HG02870 (cell line): ENCODE measurements at regions not wholly inside any gene's neighbourhood (a gene's known extent, or its start where the extent isn't known, plus 50 kb on each side); places are given as distances from the start of the nearest gene placed in this dataset.
A peak's percentile ranks its signal among the peaks of the same experiment; 100 is the strongest.
"Not testable (repeated sequence)": the region's sequence is repeated elsewhere in the genome, so short reads cannot be mapped to it uniquely, and the experiment has no call there.

Experiments used
- ATAC-seq: cut with Tn5 transposase; IDR thresholded peaks from one replicate; pipeline ENCODE4 v1.9.1; 2021; ENCODE audit warnings: mild to moderate bottlenecking, moderate library complexity; ENCODE audit not compliant: unreplicated experiment

- ATAC-seq, result no peak
These were observed 129.8 kb downstream of the SEC23A start for GRCh38 chr14:38973083-38973700.

DNA sequence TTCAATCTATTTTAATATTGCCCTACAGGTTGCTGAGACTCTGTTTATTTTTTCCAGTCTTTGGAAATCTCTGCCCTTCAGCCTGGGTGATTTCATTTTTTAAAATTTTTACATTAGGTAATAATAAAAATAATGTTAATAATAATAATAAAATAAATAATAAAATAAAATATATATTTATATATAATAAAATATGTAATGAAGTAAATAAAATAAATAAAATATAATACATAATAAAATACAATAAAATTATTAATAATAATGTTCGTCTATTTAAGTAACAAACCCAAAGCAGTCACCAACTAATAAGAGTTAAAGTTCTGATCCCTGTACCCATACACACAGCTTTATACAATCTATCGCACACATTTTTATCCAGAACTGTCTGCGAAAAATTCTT is 130.5 kb downstream of the SEC23A start:
- no peak for ATAC-seq

GRCh38 chr14:38971258-38971921 is 131.6 kb downstream of the SEC23A start:
- ATAC-seq, result no peak

DNA sequence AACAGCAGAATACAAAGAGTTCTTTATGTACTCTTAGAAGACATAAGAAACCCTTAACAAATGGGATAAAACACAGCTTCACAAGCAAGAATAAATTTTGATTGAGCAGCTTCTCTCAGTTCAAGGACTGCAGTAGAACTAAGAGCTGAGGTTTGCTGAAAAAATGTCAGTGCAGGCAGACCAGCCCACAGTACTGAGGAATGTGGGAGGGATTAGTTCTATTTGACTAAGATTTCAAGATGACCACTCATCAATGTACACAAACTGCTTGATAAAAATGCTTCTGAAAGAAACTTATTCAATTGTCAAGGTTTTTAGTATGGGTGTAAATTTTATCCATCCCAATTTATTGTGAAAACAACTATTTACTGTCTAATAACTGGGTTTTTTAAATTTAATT is 138.4 kb downstream of the SEC23A start:
- no peak for ATAC-seq

DNA sequence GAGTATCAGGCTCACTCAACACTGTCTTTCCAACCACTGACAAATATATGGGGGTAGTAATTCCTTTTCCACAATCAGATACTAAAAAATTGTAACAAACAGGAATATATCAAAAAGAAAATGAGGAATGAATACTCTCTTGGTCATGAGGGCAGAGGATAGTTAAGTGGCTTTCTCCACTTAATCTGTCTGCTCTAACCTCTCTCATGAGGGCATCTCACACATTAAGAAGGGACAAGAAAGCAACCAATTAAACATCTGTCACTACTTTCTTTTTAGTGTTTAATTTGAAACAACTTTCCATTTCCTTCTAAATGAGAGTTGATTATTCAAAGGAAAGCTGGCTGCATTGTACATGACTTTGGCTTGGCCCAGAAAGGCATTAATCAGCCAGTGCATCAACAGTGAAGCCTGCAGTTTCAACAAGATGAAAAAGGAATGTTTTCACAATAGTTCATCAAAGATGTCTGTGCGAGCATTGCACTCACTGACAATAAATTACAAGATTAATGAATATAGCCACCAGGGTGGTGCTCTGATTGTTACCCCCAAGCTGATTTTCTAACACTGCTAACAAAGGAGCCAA is 142.0 kb downstream of the SEC23A start:
- ATAC-seq, result no peak

DNA sequence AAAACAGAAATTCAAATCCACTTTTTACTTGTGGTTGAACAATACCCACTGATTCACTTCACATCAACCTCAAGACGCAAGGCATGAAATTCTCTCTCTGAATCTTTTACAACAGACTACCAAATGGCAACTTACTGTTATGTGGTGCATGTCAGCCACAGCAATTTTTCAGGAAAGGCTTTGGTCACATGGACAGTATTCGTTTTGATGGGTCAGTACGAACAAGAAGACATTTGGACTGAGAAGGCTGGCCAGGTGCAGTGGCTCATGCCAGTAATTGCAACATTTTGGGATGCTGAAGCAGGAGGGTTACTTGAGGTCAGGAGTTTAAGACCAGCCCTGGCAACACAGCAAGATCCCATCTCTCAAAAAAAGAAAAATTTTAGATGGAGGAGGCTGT is 144.0 kb downstream of the SEC23A start:
- ATAC-seq, result no peak

DNA sequence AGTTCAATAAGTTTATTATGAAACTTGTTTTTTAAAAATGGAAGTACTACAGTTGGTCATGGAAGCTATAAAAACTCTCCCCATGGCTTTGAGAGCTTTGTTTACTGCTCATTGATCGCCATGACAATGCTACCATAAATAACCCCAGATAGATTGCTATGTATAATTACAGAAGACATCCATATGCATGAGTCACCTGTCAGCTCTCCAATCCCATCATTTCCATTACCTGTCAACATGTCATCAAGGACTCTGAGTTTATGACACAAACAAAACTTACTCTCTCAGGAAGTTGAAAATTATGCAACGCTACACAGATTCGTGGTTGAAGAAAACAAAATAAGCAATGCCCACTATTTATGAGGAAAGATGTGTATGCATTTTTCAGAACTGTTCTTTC is 144.4 kb downstream of the SEC23A start:
- no peak for ATAC-seq

DNA sequence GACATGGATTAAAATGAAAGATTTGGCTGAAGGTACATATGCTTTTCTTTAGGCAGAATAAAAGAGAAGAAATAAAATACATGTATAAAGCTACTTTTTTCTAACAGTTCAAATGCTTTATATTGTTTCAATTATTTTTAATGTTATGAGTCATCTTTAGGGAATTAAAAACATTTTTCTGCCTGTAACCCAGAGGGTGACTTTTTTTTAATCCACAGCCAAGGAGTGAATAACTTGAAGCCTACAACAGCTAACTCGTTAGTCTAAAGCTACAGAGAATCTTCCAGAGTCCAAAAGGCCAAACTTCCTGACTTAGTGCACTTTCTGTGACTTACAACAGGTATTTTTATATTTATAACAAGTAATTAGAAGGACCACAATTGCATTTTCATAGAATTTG is 151.6 kb downstream of the SEC23A start:
- ATAC-seq, result no peak

DNA sequence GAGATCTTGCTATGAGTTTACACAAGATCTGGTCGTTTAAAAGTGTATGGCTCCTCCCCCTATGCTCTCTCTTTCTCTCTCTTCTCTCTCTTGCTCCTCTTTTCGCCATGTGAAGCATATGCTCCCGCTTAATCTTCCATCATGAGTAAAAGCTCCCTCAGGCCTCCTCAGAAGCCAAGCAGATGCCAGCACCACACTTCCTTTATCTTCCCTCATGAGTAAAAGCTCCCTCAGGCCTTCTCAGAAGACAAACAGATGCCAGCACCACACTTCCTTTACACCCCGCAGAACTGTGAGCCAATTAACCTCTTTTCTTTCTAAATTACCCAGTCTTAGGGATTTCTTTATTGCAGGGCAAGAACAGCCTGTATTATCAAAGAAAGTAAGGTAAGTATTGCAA is 152.4 kb downstream of the SEC23A start:
- no peak for ATAC-seq

DNA sequence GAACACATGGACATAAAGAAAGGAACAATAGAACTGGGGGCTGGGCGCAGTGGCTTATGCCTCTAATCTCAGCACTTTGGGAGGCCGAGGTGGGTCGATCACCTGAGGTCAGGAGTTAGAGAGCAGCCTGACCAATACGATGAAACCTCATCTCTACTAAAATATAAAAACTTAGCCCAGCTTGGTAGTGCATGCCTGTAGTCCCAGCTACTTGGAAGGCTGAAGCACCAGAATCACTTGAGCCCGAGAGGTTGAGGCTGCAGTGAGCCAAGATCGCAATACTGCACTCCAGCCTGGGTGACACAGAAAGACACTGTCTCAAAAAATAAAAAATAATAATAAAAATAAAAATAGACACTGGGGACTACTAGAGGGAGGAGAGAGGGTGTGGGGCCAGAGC is 154.5 kb downstream of the SEC23A start:
- ATAC-seq, result no peak

DNA sequence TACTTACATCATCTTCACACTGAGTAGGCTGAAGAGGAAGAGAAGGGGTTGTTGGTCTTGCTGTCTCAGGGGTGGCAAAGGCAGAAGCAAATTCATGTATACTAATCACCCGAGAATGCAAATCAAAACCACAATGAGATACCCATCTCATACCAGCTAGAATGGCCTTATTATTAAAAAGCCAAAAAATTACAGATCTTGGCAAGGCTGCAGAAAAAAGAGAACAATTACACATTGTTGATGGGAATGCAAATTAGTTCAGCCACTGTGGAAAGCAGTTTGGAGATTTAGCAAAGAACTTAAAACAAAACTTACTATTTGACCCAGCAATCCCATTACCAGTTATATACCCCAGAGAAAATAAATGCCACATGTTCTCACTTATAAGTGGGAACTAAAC is 154.9 kb downstream of the SEC23A start:
- no peak for ATAC-seq

- ATAC-seq, result no peak
These were observed 155.7 kb downstream of the SEC23A start for GRCh38 chr14:38947343-38947742.

DNA sequence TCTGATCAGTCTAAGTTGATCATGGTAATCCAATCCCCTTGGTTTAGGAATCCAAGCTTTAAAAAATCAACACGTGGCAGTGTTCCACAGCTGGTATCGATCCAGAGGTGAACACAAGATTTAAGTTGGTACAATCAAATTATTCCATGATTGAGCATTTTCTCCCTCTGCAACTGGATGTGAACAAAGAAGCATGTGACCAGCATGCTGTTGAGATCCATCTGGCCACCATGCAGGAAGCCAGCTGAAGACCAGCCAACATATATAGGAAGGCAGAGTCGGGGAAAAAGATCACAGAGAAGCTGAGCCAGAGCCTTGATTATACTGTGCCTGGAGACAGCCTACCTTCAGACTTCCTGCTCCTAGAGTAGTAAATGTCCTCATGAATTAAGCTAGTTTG is 158.3 kb downstream of the SEC23A start:
- no peak for ATAC-seq

GRCh38 chr14:38941488-38941887 is 161.5 kb downstream of the SEC23A start:
- ATAC-seq, result no peak

DNA sequence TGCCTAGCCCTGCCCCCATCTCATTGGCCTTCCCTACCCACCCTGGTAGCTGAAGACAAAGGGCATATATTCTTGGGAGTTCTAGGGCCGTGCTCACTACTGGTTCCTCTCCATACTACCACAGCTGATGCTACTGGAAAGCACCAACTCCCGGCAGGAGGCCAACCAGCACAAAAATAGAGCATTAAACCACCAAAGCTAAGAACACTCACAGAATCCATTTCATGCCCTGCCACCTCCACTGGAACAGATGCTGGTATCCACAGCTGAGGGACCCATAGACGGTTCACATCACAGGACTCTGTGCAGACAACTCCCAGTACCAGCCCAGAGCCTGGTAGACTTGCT is 170.4 kb downstream of the SEC23A start:
- not testable (repeated sequence) for ATAC-seq

DNA sequence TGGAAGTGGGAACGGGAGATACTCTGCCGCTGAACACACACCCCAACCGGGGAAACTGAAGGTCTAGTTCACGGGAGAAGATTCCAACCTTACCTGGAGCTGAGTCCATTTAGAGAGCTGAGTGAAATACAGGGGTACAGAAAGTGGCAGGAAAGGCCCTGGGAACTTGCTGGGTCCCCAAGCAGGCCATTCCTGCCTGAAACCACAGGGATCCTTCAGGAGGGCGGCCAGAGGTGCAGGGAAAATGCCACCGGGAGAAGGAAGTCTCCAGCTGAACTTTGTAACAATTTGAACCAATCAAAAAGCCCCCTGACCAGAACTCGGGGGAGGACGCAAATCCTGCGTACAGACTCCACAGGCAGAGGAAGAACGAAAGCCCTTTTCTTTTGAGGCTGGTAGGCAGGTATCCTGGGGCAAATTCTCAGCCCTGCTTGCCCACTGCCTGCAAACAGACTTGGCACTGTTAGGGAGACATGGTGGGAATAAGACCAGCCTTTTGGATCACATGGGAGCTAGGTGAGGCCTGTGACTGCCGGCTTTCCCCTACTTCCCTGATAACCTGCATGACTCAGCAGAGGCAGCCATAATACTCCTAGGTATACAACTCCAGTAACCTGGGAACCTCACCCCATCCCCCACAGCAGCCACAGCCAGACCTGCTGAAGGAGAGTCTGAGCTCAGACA is 170.9 kb downstream of the SEC23A start:
- ATAC-seq, result no peak

GRCh38 chr14:38930898-38931297 is 172.1 kb downstream of the SEC23A start:
- no peak for ATAC-seq

DNA sequence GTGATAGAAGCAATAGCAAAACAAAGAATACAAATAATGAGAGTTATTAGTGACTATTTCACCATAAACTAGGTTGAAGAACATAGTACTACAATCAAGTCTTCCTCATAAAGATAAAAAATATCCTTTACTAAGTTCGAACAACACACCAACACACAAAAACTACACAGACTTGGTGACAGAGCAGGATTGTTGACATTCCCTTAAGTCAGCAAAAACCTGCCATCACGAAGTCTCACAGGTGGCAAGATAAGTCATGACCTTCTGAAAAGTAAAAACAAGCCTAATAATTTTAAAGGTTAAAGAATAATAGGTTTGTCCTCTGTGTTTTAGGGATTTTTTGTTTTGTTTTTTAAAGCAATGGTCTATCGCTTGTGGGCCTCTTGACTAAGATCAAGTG is 173.0 kb downstream of the SEC23A start:
- ATAC-seq, result no peak

- no peak for ATAC-seq
These were observed 173.6 kb downstream of the SEC23A start for GRCh38 chr14:38929416-38929815.

- ATAC-seq, result not testable (repeated sequence)
These were observed 181.1 kb downstream of the SEC23A start for GRCh38 chr14:38921893-38922292.

GRCh38 chr14:38915125-38915524 is 187.9 kb downstream of the SEC23A start:
- ATAC-seq, result no peak

DNA sequence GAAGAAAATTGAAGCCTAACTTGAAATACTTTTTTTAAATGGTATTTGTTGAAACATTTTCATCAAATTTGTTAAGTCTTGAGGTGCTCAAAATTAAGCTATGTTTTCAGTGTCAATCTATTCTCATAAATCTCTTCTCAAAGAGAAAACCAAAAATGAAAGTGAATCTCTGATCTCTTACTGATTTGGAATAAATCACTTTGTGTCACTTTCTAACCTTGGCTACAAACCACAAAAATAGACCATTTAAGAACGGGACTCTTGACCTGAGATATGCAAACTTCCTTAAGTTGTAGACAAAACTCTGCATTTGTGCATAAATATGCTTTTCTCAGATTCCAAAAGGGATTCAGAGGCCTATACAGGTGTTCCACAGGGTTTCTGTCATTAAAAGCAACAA is 192.9 kb downstream of the SEC23A start:
- ATAC-seq, result peak; percentile 50
